ENCODE measurements at regions not wholly inside any gene's neighbourhood (a gene's known extent, or its start where the extent isn't known, plus 50 kb on each side); places are given as distances from the start of the nearest gene placed in this dataset.
"Not testable (repeated sequence)": the region's sequence is repeated elsewhere in the genome, so short reads cannot be mapped to it uniquely, and the experiment has no call there.

DNA sequence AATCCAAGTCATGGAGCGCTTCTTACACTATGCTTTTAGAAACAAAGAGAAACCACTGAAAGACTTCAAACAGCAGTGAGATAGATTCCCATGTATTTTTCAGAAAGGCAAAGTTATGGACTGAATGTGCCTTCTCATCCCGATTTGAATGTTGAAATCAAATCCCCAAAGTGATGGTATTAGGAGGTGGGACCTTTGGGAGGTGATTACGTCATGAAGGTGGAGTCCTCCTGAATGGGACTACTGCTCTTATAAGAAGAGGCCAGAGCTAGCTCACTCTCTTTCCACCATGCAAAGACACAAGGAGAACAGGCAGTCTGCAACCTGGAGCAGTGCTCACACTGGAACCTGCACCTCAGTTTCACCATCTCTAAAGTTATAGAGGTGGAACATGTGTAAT lies 1279.8 kb downstream of the GATA3 start:
- no peak overlapping the region for H3K4me3 ChIP-seq
- WGBS, 3 donors: 88 to 97% (median 96%) methylated on average over 3 of the region's 3 CpGs
- H3K4me1 ChIP-seq (ENCODE audit: insufficient read depth): no peaks in the 10 kb centered on the region
- H3K9me3 ChIP-seq: no peaks in the 10 kb centered on the region
- intact Hi-C loops (cut with DNase I): no loop called here
- no peak overlapping the region for H3K27ac ChIP-seq
- no peaks in the 10 kb centered on the region for H3K27me3 ChIP-seq
- no peaks in the 10 kb centered on the region for H3K36me3 ChIP-seq
- DNase-seq: no peak
- TF ChIP-seq, protein P1, sequence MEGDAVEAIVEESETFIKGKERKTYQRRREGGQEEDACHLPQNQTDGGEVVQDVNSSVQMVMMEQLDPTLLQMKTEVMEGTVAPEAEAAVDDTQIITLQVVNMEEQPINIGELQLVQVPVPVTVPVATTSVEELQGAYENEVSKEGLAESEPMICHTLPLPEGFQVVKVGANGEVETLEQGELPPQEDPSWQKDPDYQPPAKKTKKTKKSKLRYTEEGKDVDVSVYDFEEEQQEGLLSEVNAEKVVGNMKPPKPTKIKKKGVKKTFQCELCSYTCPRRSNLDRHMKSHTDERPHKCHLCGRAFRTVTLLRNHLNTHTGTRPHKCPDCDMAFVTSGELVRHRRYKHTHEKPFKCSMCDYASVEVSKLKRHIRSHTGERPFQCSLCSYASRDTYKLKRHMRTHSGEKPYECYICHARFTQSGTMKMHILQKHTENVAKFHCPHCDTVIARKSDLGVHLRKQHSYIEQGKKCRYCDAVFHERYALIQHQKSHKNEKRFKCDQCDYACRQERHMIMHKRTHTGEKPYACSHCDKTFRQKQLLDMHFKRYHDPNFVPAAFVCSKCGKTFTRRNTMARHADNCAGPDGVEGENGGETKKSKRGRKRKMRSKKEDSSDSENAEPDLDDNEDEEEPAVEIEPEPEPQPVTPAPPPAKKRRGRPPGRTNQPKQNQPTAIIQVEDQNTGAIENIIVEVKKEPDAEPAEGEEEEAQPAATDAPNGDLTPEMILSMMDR (IDR thresholded peaks at IDR 0.05): no peak
- TF ChIP-seq POLR2A (IDR thresholded peaks at IDR 0.05): no peak
- TF ChIP-seq EP300 (IDR thresholded peaks at IDR 0.05): no peak

DNA sequence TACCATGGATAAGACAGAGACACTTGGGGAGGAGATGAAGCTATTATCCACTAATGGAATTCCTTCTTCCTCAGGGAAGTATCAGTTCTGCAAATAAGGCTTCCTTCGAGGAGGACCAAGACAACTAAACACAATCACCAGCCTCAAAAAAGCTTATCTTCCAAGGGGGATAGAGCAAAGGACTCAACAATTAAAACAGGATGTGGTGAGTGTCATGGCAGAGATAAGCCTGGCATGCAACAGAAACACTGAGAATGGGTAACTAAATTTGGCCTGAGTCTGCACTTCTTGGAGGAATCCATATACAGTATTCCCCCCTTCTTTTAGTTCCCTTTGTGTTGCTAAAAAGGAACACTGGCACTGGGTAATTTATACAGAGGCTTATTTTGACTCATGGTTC lies 1285.2 kb downstream of the GATA3 start:
- H3K36me3 ChIP-seq: no peaks in the 10 kb centered on the region
- TF ChIP-seq, protein P1 (IDR thresholded peaks at IDR 0.05): no peak
- TF ChIP-seq POLR2A (IDR thresholded peaks at IDR 0.05) (no peak), EP300 (IDR thresholded peaks at IDR 0.05) (no peak)
- no peak overlapping the region for H3K4me3 ChIP-seq
- intact Hi-C loops (cut with DNase I): loop anchor here in 1 of 4 donors (5.0 kb wide), 1 partner anchor 1933 kb away; no protein-coding TSS in a partner anchor
- no peaks in the 10 kb centered on the region for H3K9me3 ChIP-seq
- H3K27ac ChIP-seq: no peak overlapping the region
- no peaks in the 10 kb centered on the region for H3K27me3 ChIP-seq
- DNase-seq: no peak
- no peaks in the 10 kb centered on the region for H3K4me1 ChIP-seq (ENCODE audit: insufficient read depth)
- WGBS, 3 donors: 18 to 41% (median 28%) methylated on average over 1 of the region's 1 CpG

DNA sequence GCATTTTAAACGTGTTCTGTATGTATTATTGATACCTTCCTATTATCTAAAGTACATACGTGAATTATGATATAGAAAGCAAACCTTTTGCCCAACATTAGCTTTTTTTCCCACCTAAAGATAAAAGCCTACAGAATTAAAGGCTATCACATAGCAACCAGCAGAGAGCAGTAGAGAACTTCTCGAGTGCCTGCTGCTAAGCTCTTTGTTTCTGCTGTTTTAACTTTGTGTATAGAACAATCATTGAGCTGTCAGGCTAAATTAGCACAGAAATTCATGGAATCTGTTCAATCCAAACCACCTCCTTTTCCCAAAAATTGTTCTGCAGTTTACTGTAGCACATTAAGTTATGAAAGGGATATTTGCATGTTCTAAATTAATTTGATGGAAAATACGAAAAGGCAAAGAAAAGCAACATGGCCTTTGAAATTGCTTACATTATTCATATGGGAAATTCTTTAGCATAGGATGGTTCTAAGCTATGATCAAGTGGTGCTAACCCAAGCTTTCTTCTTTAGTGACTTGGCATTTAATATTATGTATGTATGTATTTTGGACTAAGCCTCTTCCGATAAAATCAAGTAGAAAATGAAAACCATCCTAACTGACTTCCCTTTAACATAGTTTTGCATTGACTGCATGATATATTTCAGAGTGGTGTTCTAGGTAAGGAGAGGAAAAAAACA lies 1288.5 kb downstream of the GATA3 start:
- no peak overlapping the region for H3K27ac ChIP-seq
- no peaks in the 10 kb centered on the region for H3K9me3 ChIP-seq
- TF ChIP-seq EP300 (IDR thresholded peaks at IDR 0.05): no peak
- TF ChIP-seq, protein P1 (IDR thresholded peaks at IDR 0.05): peak in 2 of 3 donors; percentile 21 to 57
- no peaks in the 10 kb centered on the region for H3K4me1 ChIP-seq (ENCODE audit: insufficient read depth)
- H3K27me3 ChIP-seq: peaks cover 2% of the 10 kb centered on the region
- H3K36me3 ChIP-seq: no peaks in the 10 kb centered on the region
- no peak overlapping the region for H3K4me3 ChIP-seq
- DNase-seq: no peak
- WGBS, 3 donors: 37 to 39% (median 37%) methylated on average over 5 of the region's 5 CpGs
- intact Hi-C loops (cut with DNase I): loop anchor here in 1 of 4 donors (5.0 kb wide), 1 partner anchor 1929 kb away; no protein-coding TSS in a partner anchor

DNA sequence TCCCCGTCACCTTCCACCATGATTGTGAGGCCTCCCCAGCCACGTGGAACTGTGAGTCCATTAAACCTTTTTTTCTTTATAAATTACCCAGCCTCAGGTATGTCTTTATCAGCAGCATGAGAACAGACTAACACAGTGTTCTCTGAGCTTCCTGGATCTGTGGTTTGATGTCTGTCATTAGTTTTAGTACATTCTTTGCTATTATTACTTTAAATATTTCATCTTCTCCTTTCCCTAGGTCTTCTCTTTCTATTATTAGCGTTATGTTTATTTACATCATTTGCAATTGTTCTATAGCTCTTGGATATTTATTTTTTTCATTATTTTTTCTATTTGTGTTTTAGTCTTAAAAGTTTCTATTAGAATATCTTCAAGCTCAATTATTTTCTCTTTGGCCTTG lies 1293.4 kb downstream of the GATA3 start:
- intact Hi-C loops (cut with DNase I); H3K4me3 ChIP-seq; H3K9me3 ChIP-seq; H3K27ac ChIP-seq; H3K4me1 ChIP-seq (ENCODE audit: insufficient read depth); H3K36me3 ChIP-seq; DNase-seq; H3K27me3 ChIP-seq: not testable (repeated sequence)
- WGBS, 3 donors: 85 to 89% (median 86%) methylated on average over 3 of the region's 3 CpGs

DNA sequence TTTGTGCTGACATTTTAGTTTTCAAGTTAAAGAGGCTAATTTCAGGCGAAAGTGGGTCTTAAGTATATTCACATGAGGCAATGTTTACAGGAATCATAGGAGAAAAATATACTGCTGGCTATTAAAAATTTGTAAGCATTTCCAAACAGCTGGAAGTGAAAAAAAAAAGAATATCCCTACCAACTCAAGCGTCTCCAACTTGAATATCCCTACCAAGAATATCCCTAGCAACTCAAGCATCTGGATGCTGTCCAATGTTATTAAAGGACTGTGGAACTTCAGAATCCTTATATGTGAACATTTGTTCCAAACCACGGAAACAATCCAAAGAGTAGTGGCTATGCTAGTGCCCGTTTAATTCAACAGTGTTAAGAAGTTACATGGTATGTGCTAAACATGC lies 1303.0 kb downstream of the GATA3 start:
- H3K27ac ChIP-seq: no peak overlapping the region
- no peak for DNase-seq
- H3K36me3 ChIP-seq: no peaks in the 10 kb centered on the region
- TF ChIP-seq, protein P1 (IDR thresholded peaks at IDR 0.05): no peak
- TF ChIP-seq EP300 (IDR thresholded peaks at IDR 0.05) (no peak), POLR2A (IDR thresholded peaks at IDR 0.05) (no peak)
- no peaks in the 10 kb centered on the region for H3K4me1 ChIP-seq (ENCODE audit: insufficient read depth)
- H3K27me3 ChIP-seq: no peaks in the 10 kb centered on the region
- no peak overlapping the region for H3K4me3 ChIP-seq
- 28 to 41% (median 34%) methylated on average over 4 of the region's 4 CpGs for WGBS, 3 donors
- intact Hi-C loops (cut with DNase I): loop anchor here in 1 of 4 donors (10.0 kb wide), 1 partner anchor 1787 kb away; no protein-coding TSS in a partner anchor
- H3K9me3 ChIP-seq: no peaks in the 10 kb centered on the region
